IMR-90 (cell line): ENCODE measurements at regions not wholly inside any gene's neighbourhood (a gene's known extent, or its start where the extent isn't known, plus 50 kb on each side); places are given as distances from the start of the nearest gene placed in this dataset.
A peak's percentile ranks its signal among the peaks of the same experiment; 100 is the strongest.

Source experiments
- ATAC-seq: fragments of 200-7000 bp; cut with Tn5 transposase; 2 replicates; pipeline ENCODE4 v1.9.1; 2020; ENCODE audit warnings: low read depth, mild to moderate bottlenecking, moderate library complexity
- BruUV-seq: library from RNA; stranded (reverse); fragments of 400-500 nt; replicated peaks from 2 replicates; lab custom pipeline; 2021; lab: Mats Ljungman, UMichigan
- CTCF ChIA-PET: fragments of 300-600 bp; formaldehyde crosslinking; extraction: SDS; loops from one replicate; lab custom pipeline; 2021; ENCODE audit warnings: antibody characterized with exemption; lab: Yijun Ruan, JAX
- POLR2A ChIA-PET: fragments of 300-600 bp; sonication (Branson Sonifier 250); formaldehyde crosslinking; loops from one replicate; lab custom pipeline; 2022; ENCODE audit warnings: antibody characterized with exemption; ENCODE audit not compliant: unreplicated experiment; lab: Charles Lee
- DNase-seq: peaks from one replicate; pipeline ENCODE4 v3.0.0; 2013
- H2AFZ ChIP-seq: replicated peaks from 2 replicates; pipeline ENCODE3; 2013; ENCODE audit warnings: low read length, mild to moderate bottlenecking; ENCODE audit not compliant: poor library complexity
- H2AK5ac ChIP-seq: 2 replicates; pipeline ENCODE4 v1.6.1; 2013; ENCODE audit warnings: low read depth, low read length, inconsistent platforms
- H2AK9ac ChIP-seq: replicated peaks from 2 replicates; pipeline ENCODE3; 2013; ENCODE audit warnings: mild to moderate bottlenecking, low read depth, low read length, moderate library complexity; ENCODE audit not compliant: poor library complexity
- H2BK120ac ChIP-seq: 2 replicates; pipeline ENCODE4 v1.6.1; 2013; ENCODE audit warnings: low read depth, low read length, inconsistent platforms
- H2BK15ac ChIP-seq: 3 replicates; pipeline ENCODE4 v1.6.1; 2013; ENCODE audit warnings: low read depth, low read length, inconsistent platforms
- H2BK20ac ChIP-seq: 2 replicates; pipeline ENCODE4 v1.6.1; 2013; ENCODE audit warnings: low read depth, mild to moderate bottlenecking, inconsistent platforms, low read length, moderate library complexity
- H2BK5ac ChIP-seq: 2 replicates; pipeline ENCODE4 v1.6.1; 2013; ENCODE audit warnings: mild to moderate bottlenecking, low read depth, low read length, inconsistent platforms; ENCODE audit not compliant: poor library complexity, severe bottlenecking
- H3K14ac ChIP-seq: replicated peaks from 2 replicates; pipeline ENCODE4 v1.6.1; 2013; ENCODE audit warnings: low read depth, low read length, inconsistent platforms
- H3K18ac ChIP-seq: 2 replicates; pipeline ENCODE4 v1.6.1; 2013; ENCODE audit warnings: low read depth, low read length, control low read depth
- H3K23ac ChIP-seq: 2 replicates; pipeline ENCODE4 v1.6.1; 2013; ENCODE audit warnings: low read depth, low read length, inconsistent platforms
- H3K27ac ChIP-seq: 2 replicates; pipeline ENCODE4 v1.5.1; 2013; ENCODE audit warnings: mild to moderate bottlenecking, control low read depth, low read length; ENCODE audit not compliant: insufficient read depth
- H3K27me3 ChIP-seq: 2 replicates; pipeline ENCODE4 v1.6.1; 2013; ENCODE audit warnings: low read length; ENCODE audit not compliant: control insufficient read depth, insufficient read depth
- H3K36me3 ChIP-seq: 2 replicates; pipeline ENCODE4 v1.6.1; 2013; ENCODE audit warnings: low read length, mixed read lengths; ENCODE audit not compliant: control insufficient read depth, insufficient read depth
- H3K4ac ChIP-seq: 2 replicates; pipeline ENCODE4 v1.6.1; 2013; ENCODE audit warnings: low read depth, low read length, inconsistent platforms
- H3K4me1 ChIP-seq: 2 replicates; pipeline ENCODE4 v1.6.1; 2013; ENCODE audit warnings: low read length, mixed read lengths; ENCODE audit not compliant: control insufficient read depth, insufficient read depth
- H3K4me2 ChIP-seq: 2 replicates; pipeline ENCODE4 v1.6.1; 2013; ENCODE audit warnings: low read depth, mild to moderate bottlenecking, control low read depth, low read length, moderate library complexity
- H3K4me3 ChIP-seq: 2 replicates; pipeline ENCODE4 v1.5.1; 2013; ENCODE audit warnings: low read depth, mild to moderate bottlenecking, control low read depth, low read length, moderate library complexity; ENCODE audit not compliant: insufficient read depth
- H3K56ac ChIP-seq: 2 replicates; pipeline ENCODE4 v1.6.1; 2013; ENCODE audit warnings: low read length, inconsistent platforms; ENCODE audit not compliant: insufficient read depth; ENCODE audit errors: extremely low read depth
- H3K79me1 ChIP-seq, 2 experiments: 2 replicates each; pipeline ENCODE4 v1.6.1; 2013; ENCODE audit warnings: low read length in 2 of 2, inconsistent platforms in 1 of 2, low read depth in 1 of 2
- H3K9ac ChIP-seq: 2 replicates; pipeline ENCODE4 v1.6.1; 2013; ENCODE audit warnings: low read depth, low read length, control low read depth
- H3K9me1 ChIP-seq: 2 replicates; pipeline ENCODE4 v1.6.1; 2013; ENCODE audit warnings: low read length, inconsistent platforms; ENCODE audit not compliant: insufficient read depth
- H3K9me3 ChIP-seq: 2 replicates; pipeline ENCODE4 v1.6.1; 2013; ENCODE audit warnings: low read length; ENCODE audit not compliant: control insufficient read depth, insufficient read depth
- H4K20me1 ChIP-seq: 2 replicates; pipeline ENCODE4 v1.6.1; 2013; ENCODE audit warnings: low read length, inconsistent platforms; ENCODE audit not compliant: insufficient read depth
- H4K5ac ChIP-seq: 2 replicates; pipeline ENCODE4 v1.6.1; 2013; ENCODE audit warnings: mild to moderate bottlenecking, low read depth, low read length, control low read depth
- H4K8ac ChIP-seq, 2 experiments: 2 replicates each; pipeline ENCODE4 v1.6.1; 2013; ENCODE audit warnings: low read depth in 2 of 2, low read length in 2 of 2, control low read depth in 1 of 2, inconsistent platforms in 1 of 2
- H4K91ac ChIP-seq: 2 replicates; pipeline ENCODE4 v1.6.1; 2013; ENCODE audit warnings: low read depth, low read length, inconsistent platforms; ENCODE audit not compliant: insufficient read depth
- CEBPB ChIP-seq: IDR thresholded peaks from 2 replicates; pipeline ENCODE4 v1.6.1; 2012; ENCODE audit warnings: low read depth, low read length, improper control_type of control experiment
- FOS ChIP-seq: fragments of 150-350 bp; IDR thresholded peaks from 2 replicates; pipeline ENCODE4 v1.6.1; 2016; ENCODE audit warnings: low read depth, low read length
- RCOR1 ChIP-seq: IDR thresholded peaks from 2 replicates; pipeline ENCODE4 v1.6.1; 2012; ENCODE audit warnings: mild to moderate bottlenecking, low read length, improper control_type of control experiment; ENCODE audit not compliant: insufficient replicate concordance
- WGBS, 2 experiments: methylation state at CpG; one replicate each; pipeline versions ENCODE4 v1.1.5 to v1.1.7; 2013; ENCODE audit warnings: missing lambda C conversion rate in 2 of 2; ENCODE audit not compliant: insufficient read length in 1 of 2; ENCODE audit errors: extremely low coverage in 2 of 2; 5-methylcytosine and 5-hydroxymethylcytosine counted together
- dilution Hi-C: fragments of 300-500 bp; cut with HindIII; formaldehyde crosslinking; loops from one replicate; pipeline ENCODE4 v1.14.3; 2018; ENCODE audit warnings: low sequenced_read_pairs; ENCODE audit not compliant: unreplicated experiment
- in situ Hi-C: fragments of 300-500 bp; cut with MboI; formaldehyde crosslinking; loops from 3 replicates; pipeline ENCODE4 v1.14.3; 2019; ENCODE audit warnings: low sequenced_read_pairs, inconsistent platforms, mixed read lengths
- intact Hi-C: fragments of 100-400 bp; cut with micrococcal nuclease; formaldehyde crosslinking; loops from 2 replicates; pipeline ENCODE4 v1.10.0; 2022

- H3K4me3 ChIP-seq, result no peak overlapping the region
- no peak overlapping the region for H3K4ac ChIP-seq
- ChIA-PET CTCF (no interaction called here), POLR2A (no interaction called here)
- H3K36me3 ChIP-seq, result no peaks in the 10 kb centered on the region
- TF ChIP-seq FOS, result no peak
- peak; percentile 14; the same call in 1 of the 2 replicates for TF ChIP-seq CEBPB
- TF ChIP-seq RCOR1, result no peak
- dilution Hi-C loops (no loop called here), in situ Hi-C loops (no loop called here), intact Hi-C loops (no loop called here)
- peaks cover 51% of the 10 kb centered on the region for H3K27me3 ChIP-seq
- H3K9me3 ChIP-seq, result no peaks in the 10 kb centered on the region
- H2BK120ac ChIP-seq, result no peak overlapping the region
- H3K23ac ChIP-seq, result no peak overlapping the region
- H3K4me2 ChIP-seq, result no peak overlapping the region
- no peak overlapping the region for H2AK9ac ChIP-seq
- no peak overlapping the region for H2AK5ac ChIP-seq
- H4K5ac ChIP-seq, result no peak overlapping the region
- peaks cover 7% of the 10 kb centered on the region for H3K9me1 ChIP-seq
- no peak overlapping the region for H3K14ac ChIP-seq
- 75% methylated on average over 3 of the region's 6 CpGs; no CpG with 5 or more reads in 1 of the 2 experiments for WGBS, 2 experiments
- H3K79me1 ChIP-seq, result no peaks in the 10 kb centered on the region
- H2BK15ac ChIP-seq, result no peak overlapping the region
- H3K4me1 ChIP-seq, result no peaks in the 10 kb centered on the region; the same call in 1 of the 2 replicates
- no peak overlapping the region for H2BK5ac ChIP-seq
- no peak overlapping the region for H2AFZ ChIP-seq
- no peak overlapping the region for H4K91ac ChIP-seq
- H3K56ac ChIP-seq, result no peak overlapping the region
- no peak overlapping the region for H3K9ac ChIP-seq
- ATAC-seq, result no peak
- no peak overlapping the region for H4K8ac ChIP-seq
- no peak overlapping the region for H2BK20ac ChIP-seq
- H4K20me1 ChIP-seq, result no peaks in the 10 kb centered on the region
- no peak overlapping the region for H3K18ac ChIP-seq
- no peak for DNase-seq
- no peak overlapping the region for H3K27ac ChIP-seq
- no TSS peak for BruUV-seq
Measured at GRCh38 chr22:27578937-27579617, 222.5 kb downstream of the MN1 start.
